ENCODE measurements at regions not wholly inside any gene's neighbourhood (a gene's known extent, or its start where the extent isn't known, plus 50 kb on each side); places are given as distances from the start of the nearest gene placed in this dataset.

- Histone ChIP-seq H3K27me3 (no peaks in the 10 kb centered on the region), H3K9me3 (no peaks in the 10 kb centered on the region), H3K36me3 (no peaks in the 10 kb centered on the region), H3K4me1 (no peaks in the 10 kb centered on the region), H3K4me3 (no peak overlapping the region), H3K27ac (no peak overlapping the region)
- TF ChIP-seq POLR2A (IDR thresholded peaks at IDR 0.05): no peak
- TF ChIP-seq CTCF (IDR thresholded peaks at IDR 0.05): peak in 1 of 3 experiments; percentile 27
- intact Hi-C loops (cut with DNase I): no loop called here
- DNase-seq (ENCODE audit: extremely low spot score in 2 of 2): no peak
These were observed 65.1 kb upstream of the LRRC55 start for GRCh38 chr11:57116654-57117053.

GRCh38 chr11:57120192-57120965 is 61.4 kb upstream of the LRRC55 start:
- no peak overlapping the region for H3K27ac ChIP-seq
- intact Hi-C loops (cut with DNase I): no loop called here
- no peak for DNase-seq (ENCODE audit: extremely low spot score in 2 of 2)
- TF ChIP-seq POLR2A (IDR thresholded peaks at IDR 0.05): no peak
- TF ChIP-seq POLR2AphosphoS5 (IDR thresholded peaks at IDR 0.05; ENCODE audit: insufficient read depth in 1 of 2, low read depth in 1 of 2): no peak
- TF ChIP-seq CTCF (IDR thresholded peaks at IDR 0.05): no peak
- H3K9me3 ChIP-seq: no peaks in the 10 kb centered on the region
- H3K4me1 ChIP-seq: no peaks in the 10 kb centered on the region
- H3K27me3 ChIP-seq: no peaks in the 10 kb centered on the region
- no peak overlapping the region for H3K4me3 ChIP-seq
- no peaks in the 10 kb centered on the region for H3K36me3 ChIP-seq

GRCh38 chr11:57121996-57122395 is 59.8 kb upstream of the LRRC55 start:
- intact Hi-C loops (cut with DNase I): no loop called here
- no peak for DNase-seq (ENCODE audit: extremely low spot score in 2 of 2)
- TF ChIP-seq POLR2AphosphoS5 (IDR thresholded peaks at IDR 0.05; ENCODE audit: insufficient read depth in 1 of 2, low read depth in 1 of 2) (no peak), CTCF (IDR thresholded peaks at IDR 0.05) (no peak), POLR2A (IDR thresholded peaks at IDR 0.05) (no peak)

GRCh38 chr11:57123590-57123989 is 58.2 kb upstream of the LRRC55 start:
- no peak for DNase-seq (ENCODE audit: extremely low spot score in 2 of 2)
- Histone ChIP-seq H3K36me3 (no peaks in the 10 kb centered on the region), H3K4me3 (no peak overlapping the region), H3K27ac (no peak overlapping the region), H3K27me3 (no peaks in the 10 kb centered on the region), H3K9me3 (no peaks in the 10 kb centered on the region), H3K4me1 (no peaks in the 10 kb centered on the region)
- no peak for TF ChIP-seq POLR2A (IDR thresholded peaks at IDR 0.05)
- no peak for TF ChIP-seq CTCF (IDR thresholded peaks at IDR 0.05)
- no peak for TF ChIP-seq POLR2AphosphoS5 (IDR thresholded peaks at IDR 0.05; ENCODE audit: insufficient read depth in 1 of 2, low read depth in 1 of 2)
- intact Hi-C loops (cut with DNase I): no loop called here

More at GRCh38 chr11:57121996-57122395, 59.8 kb upstream of the LRRC55 start:
- Histone ChIP-seq H3K27me3 (no peaks in the 10 kb centered on the region), H3K9me3 (no peaks in the 10 kb centered on the region), H3K36me3 (no peaks in the 10 kb centered on the region), H3K27ac (no peak overlapping the region), H3K4me3 (no peak overlapping the region), H3K4me1 (no peaks in the 10 kb centered on the region)

GRCh38 chr11:57124505-57124904 is 57.2 kb upstream of the LRRC55 start:
- TF ChIP-seq POLR2A (IDR thresholded peaks at IDR 0.05) (no peak), POLR2AphosphoS5 (IDR thresholded peaks at IDR 0.05; ENCODE audit: insufficient read depth in 1 of 2, low read depth in 1 of 2) (no peak), CTCF (IDR thresholded peaks at IDR 0.05) (no peak)
- no peak for DNase-seq (ENCODE audit: extremely low spot score in 2 of 2)
- no peaks in the 10 kb centered on the region for H3K4me1 ChIP-seq
- H3K9me3 ChIP-seq: no peaks in the 10 kb centered on the region
- H3K27me3 ChIP-seq: no peaks in the 10 kb centered on the region
- H3K27ac ChIP-seq: no peak overlapping the region
- intact Hi-C loops (cut with DNase I): no loop called here
- H3K36me3 ChIP-seq: no peaks in the 10 kb centered on the region
- no peak overlapping the region for H3K4me3 ChIP-seq
